ENCODE measurements at regions not wholly inside any gene's neighbourhood (a gene's known extent, or its start where the extent isn't known, plus 50 kb on each side); places are given as distances from the start of the nearest gene placed in this dataset.

DNA sequence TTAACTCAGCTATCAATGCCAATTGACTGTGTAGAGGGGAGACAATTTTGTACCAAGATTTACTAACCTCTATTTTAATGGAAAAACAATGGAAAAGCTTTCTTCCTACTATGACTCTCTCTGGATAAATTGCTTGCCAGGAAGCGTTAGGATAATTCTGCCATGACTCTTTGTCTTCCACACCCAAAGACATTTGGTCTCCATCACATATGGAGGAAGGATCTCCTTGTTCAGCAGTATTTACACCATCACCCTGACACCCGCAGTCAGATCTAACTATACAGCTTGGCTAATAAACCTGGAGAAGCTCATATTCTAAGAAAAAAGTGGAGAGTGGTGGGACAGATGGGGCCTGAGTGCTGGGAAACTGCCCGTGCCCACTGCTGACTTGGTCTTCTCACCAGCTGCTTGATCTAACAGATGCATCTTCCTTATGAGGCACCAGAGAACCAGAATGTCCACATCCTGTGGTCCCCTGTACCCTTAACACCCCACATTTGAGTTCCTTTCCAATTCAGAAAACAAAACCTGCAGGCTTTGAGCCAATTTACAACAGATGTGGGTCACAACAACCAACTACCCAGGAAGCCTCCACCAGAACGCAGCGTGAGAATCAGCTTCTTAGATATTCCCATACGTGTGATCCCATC is 154.0 kb downstream of the DAD1 start:
- TF ChIP-seq POLR2A (IDR thresholded peaks at IDR 0.05) = no peak
- TF ChIP-seq, protein P1, sequence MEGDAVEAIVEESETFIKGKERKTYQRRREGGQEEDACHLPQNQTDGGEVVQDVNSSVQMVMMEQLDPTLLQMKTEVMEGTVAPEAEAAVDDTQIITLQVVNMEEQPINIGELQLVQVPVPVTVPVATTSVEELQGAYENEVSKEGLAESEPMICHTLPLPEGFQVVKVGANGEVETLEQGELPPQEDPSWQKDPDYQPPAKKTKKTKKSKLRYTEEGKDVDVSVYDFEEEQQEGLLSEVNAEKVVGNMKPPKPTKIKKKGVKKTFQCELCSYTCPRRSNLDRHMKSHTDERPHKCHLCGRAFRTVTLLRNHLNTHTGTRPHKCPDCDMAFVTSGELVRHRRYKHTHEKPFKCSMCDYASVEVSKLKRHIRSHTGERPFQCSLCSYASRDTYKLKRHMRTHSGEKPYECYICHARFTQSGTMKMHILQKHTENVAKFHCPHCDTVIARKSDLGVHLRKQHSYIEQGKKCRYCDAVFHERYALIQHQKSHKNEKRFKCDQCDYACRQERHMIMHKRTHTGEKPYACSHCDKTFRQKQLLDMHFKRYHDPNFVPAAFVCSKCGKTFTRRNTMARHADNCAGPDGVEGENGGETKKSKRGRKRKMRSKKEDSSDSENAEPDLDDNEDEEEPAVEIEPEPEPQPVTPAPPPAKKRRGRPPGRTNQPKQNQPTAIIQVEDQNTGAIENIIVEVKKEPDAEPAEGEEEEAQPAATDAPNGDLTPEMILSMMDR (IDR thresholded peaks at IDR 0.05 in 4 of 5, conservative IDR thresholded peaks at IDR 0.05 in 1 of 5) = no peak
